ENCODE measurements at regions not wholly inside any gene's neighbourhood (a gene's known extent, or its start where the extent isn't known, plus 50 kb on each side); places are given as distances from the start of the nearest gene placed in this dataset.
A peak's percentile ranks its signal among the peaks of the same experiment; 100 is the strongest.

- no peak for DNase-seq (ENCODE audit: low spot score)
Measured at GRCh38 chr2:236690726-236691125, 121.1 kb downstream of the ACKR3 start.

GRCh38 chr2:236691799-236692167 is 122.2 kb downstream of the ACKR3 start:
- no peak for DNase-seq (ENCODE audit: low spot score)

DNA sequence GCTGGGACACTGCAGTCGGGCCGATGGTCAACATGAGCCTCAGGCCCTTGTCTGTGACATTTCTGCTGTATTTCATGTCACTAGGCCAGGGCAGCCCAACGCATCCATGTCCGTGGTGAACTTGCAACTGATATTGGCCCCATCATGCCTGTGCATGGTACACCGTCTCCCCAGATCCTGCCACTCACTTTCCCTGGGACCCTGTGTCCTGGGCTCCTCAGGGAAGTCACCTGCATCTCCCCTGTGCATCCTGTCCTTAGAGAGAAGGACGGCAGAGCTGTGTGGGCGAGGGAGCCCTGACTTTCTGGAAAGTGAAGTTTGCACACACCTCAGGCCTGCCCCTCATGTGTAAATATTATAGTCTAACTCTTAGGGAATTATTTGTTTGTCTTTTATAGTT is 123.3 kb downstream of the ACKR3 start:
- DNase-seq (ENCODE audit: low spot score): no peak

DNA sequence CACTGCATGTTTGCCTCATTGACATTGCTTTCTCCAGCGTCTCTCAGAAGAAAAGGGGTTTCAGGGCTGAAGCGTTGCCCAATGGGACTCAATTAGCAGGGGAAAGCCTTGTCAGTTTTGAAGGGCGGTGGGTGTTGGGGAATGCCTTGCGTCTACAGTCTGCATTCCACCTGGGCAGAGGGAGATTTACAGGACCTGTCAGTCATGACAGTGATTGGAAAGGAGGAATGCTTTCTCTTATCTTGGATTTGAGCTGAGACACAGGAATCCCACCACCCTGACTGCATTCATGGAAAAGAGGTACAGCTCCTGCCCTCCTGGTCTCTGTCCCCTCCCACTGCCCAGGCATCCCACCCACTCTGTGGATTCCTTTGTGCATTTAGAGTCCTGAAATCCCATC is 123.9 kb downstream of the ACKR3 start:
- no peak for DNase-seq (ENCODE audit: low spot score)

- DNase-seq (ENCODE audit: low spot score): no peak
Measured at GRCh38 chr2:236694146-236694888, 124.7 kb downstream of the ACKR3 start.

GRCh38 chr2:236696834-236697233 is 127.2 kb downstream of the ACKR3 start:
- no peak for DNase-seq (ENCODE audit: low spot score)

- no peak for DNase-seq (ENCODE audit: low spot score)
Measured at GRCh38 chr2:236698016-236698627, 128.5 kb downstream of the ACKR3 start.

DNA sequence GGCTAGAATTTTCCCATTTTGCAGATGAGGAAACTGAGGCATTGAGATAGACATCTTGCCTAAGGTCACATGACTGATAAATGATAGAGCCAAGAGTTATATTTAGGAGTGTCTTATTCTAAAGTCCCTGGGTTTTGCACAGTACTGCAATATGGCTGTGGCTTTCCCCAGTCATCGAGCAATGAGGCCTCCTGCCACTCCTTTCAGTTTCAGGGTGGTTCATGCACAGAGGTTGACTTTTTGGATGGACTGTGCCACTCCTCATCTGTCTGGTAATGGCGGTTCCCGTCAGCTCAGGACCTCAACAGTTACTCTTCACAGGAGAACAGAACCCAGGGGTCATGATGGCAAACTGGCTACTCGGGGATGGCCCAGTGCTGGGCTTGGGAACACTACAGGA is 131.1 kb downstream of the ACKR3 start:
- no peak for DNase-seq (ENCODE audit: low spot score)

DNA sequence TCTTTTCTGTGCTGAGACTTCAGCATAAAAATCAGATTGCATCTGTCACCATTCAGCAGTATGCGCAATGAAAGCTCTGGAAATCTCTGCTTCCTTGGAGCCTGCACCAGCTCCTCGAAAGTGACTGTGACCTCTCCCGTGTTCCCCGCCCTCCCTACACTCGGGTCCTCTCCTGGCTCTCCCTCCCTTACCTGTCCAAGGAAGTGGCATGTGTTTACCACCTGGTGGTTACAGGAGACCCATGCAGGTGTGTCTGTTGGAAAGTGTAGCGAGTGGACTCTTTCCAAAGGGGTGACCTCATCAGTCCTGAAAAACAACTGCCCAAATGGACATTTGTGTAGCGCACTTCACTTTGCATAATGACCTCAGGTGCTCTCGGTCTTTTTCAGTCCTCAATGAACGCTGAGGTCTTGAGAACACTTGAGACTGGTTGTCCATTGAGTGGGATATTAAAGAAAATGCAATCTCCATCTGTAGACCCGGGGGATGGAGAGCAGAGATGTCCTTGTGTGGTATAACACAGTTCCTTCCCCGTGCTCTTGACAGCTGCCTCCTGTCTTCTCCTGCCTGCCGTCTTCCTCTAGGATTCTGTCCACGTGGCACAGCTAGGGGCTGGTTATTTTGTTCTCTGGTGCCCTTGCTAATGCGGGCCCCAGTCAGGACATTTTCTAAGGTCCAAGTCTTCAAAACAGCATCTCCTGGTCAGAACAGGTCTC is 133.2 kb downstream of the ACKR3 start:
- no peak for DNase-seq (ENCODE audit: low spot score)

DNA sequence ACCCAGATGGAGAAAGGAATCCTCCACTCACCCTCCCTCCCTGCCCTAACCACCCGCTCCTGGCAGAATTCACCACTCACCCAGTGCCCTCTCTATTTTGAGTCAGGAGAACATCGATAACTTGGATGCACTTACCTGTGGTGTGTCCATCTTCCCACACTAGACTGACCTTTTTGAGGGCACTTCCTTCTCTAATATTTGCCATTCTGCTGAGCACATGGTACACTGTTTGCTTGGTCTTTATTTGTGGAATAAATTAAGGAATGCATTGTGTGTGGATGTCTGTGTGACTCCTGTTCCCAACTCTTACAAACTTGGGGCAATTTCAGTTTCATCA is 133.7 kb downstream of the ACKR3 start:
- no peak for DNase-seq (ENCODE audit: low spot score)

DNA sequence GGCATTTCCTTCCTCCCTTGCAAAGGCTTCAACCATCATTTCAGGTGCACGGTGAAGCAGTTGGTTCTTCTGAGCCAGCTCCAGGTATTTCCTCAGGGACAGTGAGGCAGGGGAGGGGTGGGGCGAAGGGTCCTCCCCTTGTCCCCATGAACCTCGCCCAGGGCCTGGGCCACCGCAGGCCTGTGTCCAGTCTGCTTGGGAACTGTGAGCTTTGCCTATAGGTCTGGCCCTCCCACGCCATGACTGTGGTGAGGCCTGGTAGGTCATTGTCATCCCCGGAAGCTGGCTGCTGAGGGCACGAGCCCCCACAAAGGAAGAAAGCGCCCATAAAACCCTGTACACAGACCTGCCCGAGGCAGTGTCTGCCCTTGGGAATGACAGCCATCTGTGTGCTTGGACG is 134.3 kb downstream of the ACKR3 start:
- no peak for DNase-seq (ENCODE audit: low spot score)

- no peak for DNase-seq (ENCODE audit: low spot score)
Measured at GRCh38 chr2:236704887-236705286, 135.3 kb downstream of the ACKR3 start.

GRCh38 chr2:236705295-236706105 is 135.9 kb downstream of the ACKR3 start:
- DNase-seq (ENCODE audit: low spot score): no peak

DNA sequence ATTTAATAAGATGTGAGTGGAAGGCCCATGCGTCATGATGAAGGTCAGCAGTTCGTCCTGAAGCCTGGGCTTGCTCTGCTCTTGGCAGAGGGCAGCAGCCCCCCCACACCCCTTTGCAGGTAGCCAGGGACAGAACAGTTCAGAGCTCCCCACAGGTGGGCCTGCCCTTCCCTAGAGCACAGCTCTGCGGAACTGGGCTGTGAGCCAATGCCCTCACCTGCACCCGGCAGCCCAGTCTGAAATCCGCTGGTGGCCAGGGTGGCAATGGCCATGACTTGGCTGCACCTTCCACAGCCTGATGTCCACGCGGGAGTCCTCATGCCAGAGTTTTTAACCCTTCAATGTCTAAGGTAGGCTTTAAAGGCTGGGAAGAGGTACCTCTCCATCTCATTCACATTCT is 136.7 kb downstream of the ACKR3 start:
- no peak for DNase-seq (ENCODE audit: low spot score)

- DNase-seq (ENCODE audit: low spot score): no peak
Measured at GRCh38 chr2:236706803-236707202, 137.2 kb downstream of the ACKR3 start.

- DNase-seq (ENCODE audit: low spot score): no peak
Measured at GRCh38 chr2:236711440-236711839, 141.8 kb downstream of the ACKR3 start.

DNA sequence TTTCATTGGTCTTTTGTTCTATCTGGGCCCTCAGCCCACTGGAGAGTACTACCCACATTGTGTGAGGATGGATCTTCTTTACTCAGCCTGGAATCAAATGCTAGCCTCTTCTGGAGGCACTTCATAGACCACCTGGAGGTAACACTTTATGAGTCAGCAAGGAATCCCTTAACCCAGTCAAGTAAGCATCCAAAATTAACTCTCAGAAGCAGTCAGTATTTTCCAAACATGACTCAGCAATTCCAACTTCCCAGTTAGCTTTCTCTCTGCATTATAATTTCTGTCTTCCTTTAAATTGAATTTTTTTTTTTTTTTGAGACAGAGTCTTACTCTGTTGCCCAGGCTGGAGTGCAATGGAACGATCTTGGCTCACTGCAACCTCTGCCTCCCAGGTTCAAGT is 142.7 kb downstream of the ACKR3 start:
- no peak for DNase-seq (ENCODE audit: low spot score)

DNA sequence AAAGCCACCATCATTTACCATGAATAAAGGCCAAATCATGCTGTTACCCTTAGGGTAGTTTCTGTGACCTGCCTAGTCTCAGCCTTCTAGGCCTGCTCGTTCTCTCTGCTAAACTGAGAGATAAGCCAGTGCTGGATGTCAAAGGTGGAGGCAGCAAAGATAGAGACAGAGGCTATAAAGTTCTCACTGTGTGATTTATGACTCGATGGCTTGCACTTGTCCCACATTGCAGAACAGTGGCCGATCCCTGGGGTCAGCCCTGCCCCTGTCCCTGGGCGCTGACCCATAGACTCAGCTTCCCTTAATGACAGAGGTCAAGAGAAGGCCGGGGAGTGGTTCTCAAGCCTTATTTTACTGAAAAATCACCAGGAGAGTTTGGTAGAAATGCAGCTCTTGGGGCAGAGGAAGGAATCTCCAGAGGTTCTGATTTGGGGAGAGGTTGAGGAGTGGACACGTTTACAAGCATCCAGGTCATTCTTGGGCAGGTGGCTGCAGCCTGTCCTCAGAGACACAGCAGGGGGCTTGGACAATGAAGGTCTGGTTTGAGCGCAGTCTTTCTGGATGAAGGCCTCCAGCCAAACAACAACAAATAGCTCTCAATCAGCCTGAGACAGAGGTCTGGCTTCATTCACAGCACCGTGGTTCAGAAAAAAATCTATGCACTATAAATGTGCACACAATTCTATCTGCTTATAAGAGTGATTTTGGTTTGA is 143.5 kb downstream of the ACKR3 start:
- no peak for DNase-seq (ENCODE audit: low spot score)

GRCh38 chr2:236714080-236714479 is 144.5 kb downstream of the ACKR3 start:
- no peak for DNase-seq (ENCODE audit: low spot score)

DNA sequence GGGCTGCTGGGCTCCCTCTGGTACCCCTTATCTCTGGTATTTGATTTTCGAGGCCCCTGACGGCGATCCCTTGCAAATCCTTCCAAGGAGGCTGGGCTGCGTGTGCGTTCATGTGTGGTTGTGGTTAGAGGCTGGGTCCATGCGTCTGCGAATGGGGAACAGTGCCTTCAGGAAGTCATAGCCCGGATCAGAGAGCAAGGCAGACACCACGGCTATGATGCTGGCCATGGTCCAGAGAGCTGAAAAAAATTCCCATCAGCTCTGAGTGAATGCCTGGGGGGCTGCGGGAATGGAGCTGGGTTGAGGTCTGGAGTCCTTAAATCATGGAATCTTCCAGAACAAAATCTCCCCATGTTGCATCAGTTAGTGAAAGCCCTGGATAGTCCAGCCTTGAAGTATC is 145.5 kb downstream of the ACKR3 start:
- DNase-seq (ENCODE audit: low spot score): no peak

- DNase-seq (ENCODE audit: low spot score): peak; percentile 60
Measured at GRCh38 chr2:236715491-236715961, 145.9 kb downstream of the ACKR3 start.

- no peak for DNase-seq (ENCODE audit: low spot score)
Measured at GRCh38 chr2:236717120-236717519, 147.5 kb downstream of the ACKR3 start.

All from pons (tissue), 1 donor.